ENCODE measurements at regions not wholly inside any gene's neighbourhood (a gene's known extent, or its start where the extent isn't known, plus 50 kb on each side); places are given as distances from the start of the nearest gene placed in this dataset.

GRCh38 chr1:147046189-147046862 lies 108.2 kb downstream of the NBPF12 start:
- Histone ChIP-seq H3K36me3 (no peaks in the 10 kb centered on the region), H3K27me3 (no peaks in the 10 kb centered on the region), H3K27ac (no peak overlapping the region), H3K4me1 (no peaks in the 10 kb centered on the region), H3K9me3 (no peaks in the 10 kb centered on the region), H3K4me3 (no peak overlapping the region)
- no peak for DNase-seq
- 39 to 45% methylated on average over 1 of the region's 1 CpG for WGBS, 2 donors
- TF ChIP-seq POLR2A (IDR thresholded peaks at IDR 0.05) (no peak), CTCF (IDR thresholded peaks at IDR 0.05) (no peak), POLR2AphosphoS5 (IDR thresholded peaks at IDR 0.05) (no peak), EP300 (IDR thresholded peaks at IDR 0.05) (no peak)
- ATAC-seq (ENCODE audit: low FRiP score in 2 of 2), result no peak

Small RNAs in the stretch of these regions (small RNA-seq; reads per million reads assigned to genes)
- gene RNU1-151P, result 0 to 0.13 (median 0.03) reads per million in 4 donors
